Neural crest cell (in vitro differentiated cells): ENCODE measurements at regions not wholly inside any gene's neighbourhood (a gene's known extent, or its start where the extent isn't known, plus 50 kb on each side); places are given as distances from the start of the nearest gene placed in this dataset.

Source experiments
- DNase-seq: peaks from one replicate; pipeline ENCODE4 v3.0.0; 2021; ENCODE audit warnings: low read depth, mixed read lengths, low spot score
- H3K27ac Mint-ChIP-seq: one replicate; pipeline ENCODE4 v1.8.0; 2021; ENCODE audit warnings: mild to moderate bottlenecking, mixed read lengths; ENCODE audit not compliant: unreplicated experiment
- H3K27me3 Mint-ChIP-seq: 2 replicates; pipeline ENCODE4 v1.8.0; 2021; ENCODE audit warnings: low read depth, mild to moderate bottlenecking, mixed read lengths
- H3K36me3 Mint-ChIP-seq: 2 replicates; pipeline ENCODE4 v1.8.0; 2021; ENCODE audit warnings: low read depth, mild to moderate bottlenecking, mixed read lengths
- H3K4me1 Mint-ChIP-seq: 2 replicates; pipeline ENCODE4 v1.8.0; 2021; ENCODE audit warnings: mixed read lengths
- H3K4me3 Mint-ChIP-seq: one replicate; pipeline ENCODE4 v1.8.0; 2021; ENCODE audit warnings: mild to moderate bottlenecking, mixed read lengths
- H3K9me3 Mint-ChIP-seq: 2 replicates; pipeline ENCODE4 v1.8.0; 2021; ENCODE audit warnings: mixed read lengths
- CTCF ChIP-seq: fragments of 200-600 bp; sonication (generic); conservative IDR thresholded peaks from 2 replicates; pipeline ENCODE4 v1.5.0; 2021; ENCODE audit warnings: antibody characterized with exemption, mild to moderate bottlenecking

- H3K36me3 Mint-ChIP-seq = no peaks in the 10 kb centered on the region
- no peaks in the 10 kb centered on the region for H3K27me3 Mint-ChIP-seq
- no peak for DNase-seq
- no peak for TF ChIP-seq CTCF
- H3K9me3 Mint-ChIP-seq = peaks cover 9% of the 10 kb centered on the region
- no peak overlapping the region for H3K4me3 Mint-ChIP-seq
- no peak overlapping the region for H3K27ac Mint-ChIP-seq
- no peaks in the 10 kb centered on the region for H3K4me1 Mint-ChIP-seq
Observed at GRCh38 chr5:28132151-28132550, 1093.8 kb upstream of the CDH9 start.

GRCh38 chr5:28117691-28118090 is 1079.3 kb upstream of the CDH9 start:
- Mint-ChIP-seq H3K9me3 (peaks cover 6% of the 10 kb centered on the region), H3K4me1 (no peaks in the 10 kb centered on the region), H3K36me3 (peaks cover 4% of the 10 kb centered on the region), H3K27ac (no peak overlapping the region), H3K4me3 (no peak overlapping the region), H3K27me3 (no peaks in the 10 kb centered on the region)
- DNase-seq = no peak
- no peak for TF ChIP-seq CTCF

GRCh38 chr5:28117273-28117672 is 1078.9 kb upstream of the CDH9 start:
- Mint-ChIP-seq H3K36me3 (peaks cover 4% of the 10 kb centered on the region), H3K4me1 (no peaks in the 10 kb centered on the region), H3K4me3 (no peak overlapping the region), H3K27me3 (no peaks in the 10 kb centered on the region), H3K27ac (no peak overlapping the region), H3K9me3 (peaks cover 6% of the 10 kb centered on the region)
- DNase-seq = no peak
- no peak for TF ChIP-seq CTCF

GRCh38 chr5:28110781-28111180 is 1072.4 kb upstream of the CDH9 start:
- no peak overlapping the region for H3K4me3 Mint-ChIP-seq
- H3K9me3 Mint-ChIP-seq = peaks cover 2% of the 10 kb centered on the region
- no peak overlapping the region for H3K27ac Mint-ChIP-seq
- TF ChIP-seq CTCF = no peak
- H3K4me1 Mint-ChIP-seq = no peaks in the 10 kb centered on the region
- no peaks in the 10 kb centered on the region for H3K27me3 Mint-ChIP-seq
- DNase-seq = no peak
- peaks cover under 1% of the 10 kb centered on the region for H3K36me3 Mint-ChIP-seq

- no peak for DNase-seq
- no peak for TF ChIP-seq CTCF
- no peaks in the 10 kb centered on the region for H3K36me3 Mint-ChIP-seq
- H3K27me3 Mint-ChIP-seq = no peaks in the 10 kb centered on the region
- no peak overlapping the region for H3K27ac Mint-ChIP-seq
- H3K4me3 Mint-ChIP-seq = no peak overlapping the region
- H3K4me1 Mint-ChIP-seq = no peaks in the 10 kb centered on the region
- no peaks in the 10 kb centered on the region for H3K9me3 Mint-ChIP-seq
Observed at GRCh38 chr5:28104080-28104479, 1065.7 kb upstream of the CDH9 start.

- no peaks in the 10 kb centered on the region for H3K4me1 Mint-ChIP-seq
- H3K27me3 Mint-ChIP-seq = no peaks in the 10 kb centered on the region
- H3K9me3 Mint-ChIP-seq = peaks cover 4% of the 10 kb centered on the region
- TF ChIP-seq CTCF = no peak
- H3K27ac Mint-ChIP-seq = no peak overlapping the region
- DNase-seq = no peak
- no peak overlapping the region for H3K4me3 Mint-ChIP-seq
- H3K36me3 Mint-ChIP-seq = no peaks in the 10 kb centered on the region
Observed at GRCh38 chr5:28084069-28084468, 1045.7 kb upstream of the CDH9 start.
